ENCODE measurements at regions not wholly inside any gene's neighbourhood (a gene's known extent, or its start where the extent isn't known, plus 50 kb on each side); places are given as distances from the start of the nearest gene placed in this dataset.
"Not testable (repeated sequence)": the region's sequence is repeated elsewhere in the genome, so short reads cannot be mapped to it uniquely, and the experiment has no call there.

DNA sequence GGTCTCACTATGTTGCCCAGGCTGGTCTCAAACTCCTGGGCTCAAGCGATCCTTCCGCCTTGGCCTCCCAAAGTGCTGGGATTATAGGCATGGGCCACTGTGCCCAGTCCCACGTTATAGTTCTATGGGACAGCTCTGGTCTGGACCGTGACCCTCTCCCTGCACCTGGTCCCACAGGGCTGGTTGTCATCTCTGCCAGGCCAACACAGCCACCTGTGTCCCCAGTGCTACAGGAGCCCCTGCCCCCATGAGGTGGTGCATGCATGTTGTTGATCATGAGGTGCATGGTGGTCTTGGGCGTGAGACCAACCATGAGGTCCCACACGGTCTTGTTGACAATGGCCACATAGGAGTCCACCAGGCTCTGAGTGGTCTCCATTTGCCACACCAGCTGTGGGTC, 51.0 kb upstream of the UBE2Q2 start:
- not testable (repeated sequence) for DNase-seq

DNA sequence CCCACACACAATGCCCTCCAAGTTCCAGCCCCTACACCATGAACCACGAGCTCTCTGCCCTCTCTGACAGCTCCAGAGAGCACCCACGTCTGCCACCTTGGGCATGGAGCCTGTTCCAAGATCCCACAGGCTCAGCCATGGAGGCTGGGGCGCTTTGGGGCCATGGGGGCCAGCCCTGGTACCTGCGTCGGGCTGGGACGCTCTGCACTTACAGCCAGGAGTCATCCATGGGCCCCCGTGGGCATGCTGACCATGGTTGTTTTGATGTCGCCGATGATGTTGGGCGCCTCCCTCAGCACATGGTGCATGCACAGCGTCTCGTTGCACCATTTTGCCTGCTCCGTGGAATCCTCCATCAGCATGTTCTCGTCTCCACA, 51.9 kb upstream of the UBE2Q2 start:
- DNase-seq, result no peak

DNA sequence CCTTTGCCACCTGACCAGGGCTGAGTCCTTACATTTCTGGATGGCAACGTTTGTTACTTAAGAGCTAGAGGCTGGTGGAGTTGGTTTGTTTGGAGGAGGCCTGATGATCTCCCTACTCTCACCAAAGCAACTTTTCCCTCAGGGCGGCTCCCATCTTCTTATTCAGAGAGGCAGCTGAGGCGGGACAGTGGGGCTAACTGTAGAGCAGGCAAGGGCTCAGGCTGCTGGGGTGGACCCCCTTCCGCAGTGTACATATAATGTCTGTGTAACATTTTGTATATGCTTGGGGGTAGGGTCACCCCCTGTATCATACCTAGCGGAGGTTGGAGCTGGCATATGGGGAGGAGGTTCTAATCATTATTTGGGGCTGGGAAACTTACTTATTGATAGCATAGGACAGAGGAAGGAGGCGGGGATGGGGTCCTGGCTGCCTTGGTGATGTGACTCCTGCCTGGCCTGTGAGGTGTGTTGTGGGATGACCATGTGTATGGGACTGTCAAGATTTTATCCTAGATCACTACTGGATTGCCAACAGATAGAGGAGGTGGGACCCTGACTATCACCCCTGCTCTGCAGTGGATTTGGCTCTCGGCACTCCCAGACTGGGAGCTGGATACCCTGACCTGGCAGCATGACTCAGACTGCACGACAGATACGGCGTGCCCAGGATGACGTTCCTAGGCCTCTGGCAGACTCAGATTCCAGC, 52.5 kb upstream of the UBE2Q2 start:
- no peak for DNase-seq

DNA sequence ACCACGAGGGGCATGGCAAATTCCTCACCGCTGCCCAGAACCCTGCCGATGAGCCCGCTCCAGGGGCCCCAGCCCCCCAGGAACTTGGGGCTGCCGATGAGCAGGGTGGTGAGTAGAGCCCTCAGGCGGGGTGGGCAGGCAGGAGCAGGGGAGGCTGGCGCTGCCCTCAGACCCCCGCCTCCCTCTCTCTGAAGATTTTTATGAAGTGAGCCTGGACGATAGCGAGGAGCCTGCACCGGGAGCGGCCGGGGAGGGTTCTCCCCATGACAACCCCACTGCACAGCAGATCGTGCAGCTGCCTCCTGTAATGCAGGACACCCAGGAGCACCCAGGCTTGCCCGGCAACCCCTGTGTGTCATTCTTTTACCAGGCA, 56.7 kb upstream of the UBE2Q2 start:
- DNase-seq, result peak; percentile 10

DNA sequence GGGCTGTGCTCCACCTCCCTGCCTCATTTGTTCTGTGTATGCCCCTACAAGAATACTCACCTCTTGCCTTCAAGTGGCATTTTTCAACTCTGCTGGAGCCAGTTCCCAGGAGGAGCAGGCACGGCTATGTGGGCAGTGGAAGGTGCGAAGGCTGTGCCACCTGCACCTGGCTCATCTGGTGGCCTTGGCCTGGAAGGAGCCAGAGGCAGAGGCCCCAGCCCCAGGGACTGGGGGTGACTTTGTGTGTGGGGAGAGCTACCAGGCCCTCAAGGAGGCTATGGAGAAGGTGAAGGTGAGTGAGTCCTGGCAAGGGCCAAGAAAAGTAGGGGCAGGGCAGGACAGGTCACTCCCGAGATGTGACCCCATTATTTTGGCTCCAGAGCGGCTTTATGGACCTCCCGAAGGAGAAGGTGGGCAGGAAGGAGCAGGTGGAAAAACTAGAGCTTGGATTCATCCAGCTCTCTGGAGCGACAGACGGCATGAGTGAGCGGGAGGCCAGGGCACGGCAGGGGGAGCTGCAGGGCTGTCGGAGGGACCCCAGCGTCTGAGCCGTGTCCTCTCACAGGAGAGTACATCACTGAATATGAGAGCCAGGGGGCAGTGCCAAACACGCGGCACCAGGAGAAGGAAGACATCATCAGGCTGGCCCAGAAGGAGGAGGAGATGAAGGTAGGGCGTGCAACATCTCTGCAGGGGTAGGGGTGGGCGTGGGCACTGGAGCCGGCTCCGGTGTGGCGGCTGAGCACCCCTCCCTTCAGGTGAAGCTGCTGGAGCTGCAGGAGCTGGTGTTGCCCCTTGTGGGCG, 57.3 kb upstream of the UBE2Q2 start:
- DNase-seq, result peak; percentile 59

DNA sequence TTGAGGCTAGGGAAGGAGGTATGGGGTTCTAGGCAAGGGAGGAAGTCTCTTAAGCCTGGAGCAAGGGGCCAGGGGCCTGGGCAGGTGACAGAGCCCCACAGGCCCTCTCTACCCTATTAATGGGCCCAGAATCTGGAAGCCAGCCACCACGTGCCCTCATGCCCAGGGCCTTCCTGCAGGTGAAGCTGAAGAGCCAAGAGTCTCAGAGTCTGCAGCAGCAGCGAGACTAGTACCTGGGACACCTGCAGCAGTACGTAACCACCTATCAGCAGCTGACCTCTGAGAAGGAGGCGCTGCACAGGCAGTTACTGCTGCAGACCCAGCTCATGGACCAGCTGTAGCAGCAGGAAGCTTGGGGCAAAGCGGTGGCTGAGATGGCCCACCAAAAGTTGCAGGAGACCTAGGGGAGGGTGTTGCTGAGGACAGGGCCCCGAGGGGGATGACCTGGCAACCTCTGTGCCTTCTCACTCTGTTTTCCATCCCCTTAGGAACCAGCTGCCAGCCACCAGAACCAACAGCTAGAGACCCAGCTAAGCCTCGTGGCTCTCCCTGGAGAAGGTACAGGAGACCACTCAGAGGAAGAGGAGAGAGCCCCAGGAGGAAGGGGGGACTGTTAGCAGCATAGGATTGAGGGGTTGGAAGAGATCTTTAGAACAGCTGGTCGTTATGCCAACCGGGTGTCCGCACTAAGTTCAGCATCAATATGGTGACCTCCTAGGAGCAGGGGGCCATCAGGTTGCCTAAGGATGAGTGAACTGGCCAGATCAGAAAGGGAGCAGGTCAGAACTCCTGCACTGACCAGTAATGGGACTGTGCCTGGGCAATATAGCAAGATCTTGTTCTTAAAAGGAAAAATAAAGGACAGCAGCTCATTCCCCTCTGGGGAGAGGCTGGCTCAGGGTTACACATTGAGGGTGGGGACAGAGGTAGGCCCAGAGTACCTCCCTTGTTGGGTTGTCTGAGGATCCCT, 58.5 kb upstream of the UBE2Q2 start:
- not testable (repeated sequence) for DNase-seq

DNA sequence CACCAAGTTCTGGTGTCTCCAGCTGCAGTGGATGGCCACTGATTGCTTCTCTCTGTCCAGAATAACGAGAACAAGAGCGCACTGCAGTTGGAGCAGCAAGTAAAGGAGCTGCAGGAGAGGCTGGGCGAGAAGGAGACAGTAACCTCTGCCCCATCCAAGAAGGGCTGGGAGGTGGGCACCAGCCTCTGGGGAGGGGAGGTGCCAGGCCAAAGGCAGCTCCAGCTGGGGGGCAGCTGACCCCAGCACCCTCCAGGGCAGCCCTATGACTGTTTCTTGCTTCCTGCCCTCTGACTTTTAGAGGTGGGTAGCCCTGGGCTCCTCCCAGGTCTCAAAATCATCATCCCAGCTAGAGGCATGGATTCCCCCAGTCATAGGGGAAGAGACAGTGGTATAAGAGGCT, 59.7 kb upstream of the UBE2Q2 start:
- DNase-seq, result not testable (repeated sequence)

DNA sequence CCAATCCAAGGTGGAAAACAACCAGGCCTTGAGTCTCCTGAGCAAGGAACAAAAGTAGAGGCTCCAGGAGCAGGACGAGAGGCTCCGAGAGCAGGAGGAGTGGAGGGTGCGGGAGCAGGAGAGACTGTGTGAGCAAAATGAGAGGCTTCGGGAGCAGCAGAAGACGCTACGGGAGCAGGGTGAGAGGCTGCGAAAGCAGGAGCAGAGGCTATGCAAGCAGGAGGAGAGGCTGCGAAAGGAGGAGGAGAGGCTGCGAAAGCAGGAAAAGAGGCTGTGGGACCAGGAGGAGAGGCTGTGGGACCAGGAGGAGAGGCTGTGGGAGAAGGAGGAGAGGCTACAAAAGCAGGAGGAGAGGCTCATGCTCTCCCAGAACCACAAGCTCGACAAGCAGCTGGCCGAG, 60.3 kb upstream of the UBE2Q2 start:
- no peak for DNase-seq

DNA sequence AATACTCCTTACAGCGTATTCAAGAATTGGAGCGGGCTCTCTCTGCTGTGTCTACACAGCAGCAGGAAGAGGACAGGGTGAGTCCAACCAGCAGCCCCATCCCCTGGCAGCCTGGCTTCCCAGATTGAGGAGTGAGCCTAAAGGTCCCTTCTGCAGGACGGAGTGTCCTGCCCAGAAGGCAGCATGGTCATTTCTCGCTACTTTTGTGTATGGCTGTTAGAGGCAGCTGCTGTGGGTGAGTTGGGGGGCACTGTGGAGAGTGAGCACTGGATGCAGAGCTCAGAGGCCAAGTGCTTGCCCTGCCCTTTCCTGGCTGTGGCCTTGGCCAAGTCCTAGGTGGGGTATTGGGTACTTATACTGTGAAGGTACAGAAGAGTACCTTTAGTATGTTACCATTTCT, 62.3 kb upstream of the UBE2Q2 start:
- DNase-seq, result not testable (repeated sequence)

DNA sequence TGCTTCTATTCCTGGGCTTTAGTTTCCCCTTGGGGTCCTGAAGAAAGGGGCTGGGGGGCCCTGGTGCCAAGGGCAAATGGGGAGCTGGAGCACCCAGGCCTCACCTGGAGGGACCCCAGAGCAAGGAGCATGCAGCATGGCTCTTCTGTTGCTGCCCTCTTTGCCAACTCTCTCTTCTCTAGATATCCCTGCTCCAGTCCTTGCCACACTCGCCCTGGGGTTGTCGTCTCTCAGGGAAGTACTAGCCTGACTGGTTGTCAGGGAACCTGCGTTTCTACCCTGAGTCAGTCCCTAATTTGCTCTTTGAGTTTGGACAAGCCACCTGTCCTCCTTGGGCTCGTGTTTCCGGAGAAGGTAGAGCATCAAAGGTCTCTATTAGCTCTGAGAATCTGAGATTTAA, 63.7 kb upstream of the UBE2Q2 start:
- DNase-seq, result no peak

DNA sequence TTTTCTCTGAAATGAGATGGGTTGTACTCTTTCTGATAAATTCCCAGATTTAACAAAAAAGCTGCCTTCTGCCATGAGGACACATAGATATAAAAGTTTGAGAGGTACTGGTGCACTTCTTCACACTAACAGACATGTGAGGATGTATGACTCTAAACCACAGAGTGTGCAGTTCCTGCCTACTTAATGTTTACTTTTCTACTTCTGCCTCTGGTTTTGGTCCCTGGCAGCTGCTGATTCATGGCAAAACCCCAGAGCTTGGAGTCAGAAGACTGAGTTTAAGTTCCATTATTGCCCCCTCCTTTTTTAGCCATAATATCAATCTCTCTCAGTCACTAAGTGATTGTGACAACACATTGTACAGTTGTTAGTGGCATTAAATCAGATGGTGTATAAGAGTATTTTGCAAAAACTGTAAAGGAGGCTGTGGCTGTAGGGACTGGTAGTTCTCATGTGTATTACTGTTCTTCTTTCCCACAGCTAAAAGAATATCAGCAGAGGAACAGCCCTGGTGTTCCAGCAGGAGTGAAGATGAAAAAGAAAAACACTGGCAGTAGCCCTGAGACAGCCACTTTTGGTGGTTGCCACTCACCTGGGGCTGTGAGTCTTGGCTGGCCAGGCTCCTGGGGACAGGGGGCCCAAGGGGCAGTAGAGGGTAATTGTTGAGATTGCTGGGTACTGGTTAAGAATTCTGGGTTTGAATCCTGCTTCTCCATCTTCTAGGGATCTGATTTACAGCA, 64.4 kb upstream of the CSPG4 start:
- not testable (repeated sequence) for DNase-seq

DNA sequence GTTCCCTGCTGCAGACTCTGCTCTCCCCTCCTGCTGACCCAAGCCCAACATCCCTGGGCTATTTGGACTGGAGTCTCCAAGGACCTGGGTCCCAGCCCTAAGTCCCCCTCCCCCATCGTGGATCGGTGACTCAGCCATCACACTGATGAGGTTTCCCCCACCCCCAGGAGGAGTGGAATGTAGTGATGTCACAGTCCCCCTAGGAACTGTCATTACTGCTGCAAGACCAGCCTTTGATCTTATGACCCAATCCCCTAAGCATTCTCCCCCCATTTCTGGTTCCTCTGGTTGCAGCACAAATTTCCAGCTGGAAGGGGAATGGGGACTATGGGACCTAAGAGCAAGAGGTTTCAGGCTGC, 63.4 kb upstream of the CSPG4 start:
- DNase-seq, result no peak

DNA sequence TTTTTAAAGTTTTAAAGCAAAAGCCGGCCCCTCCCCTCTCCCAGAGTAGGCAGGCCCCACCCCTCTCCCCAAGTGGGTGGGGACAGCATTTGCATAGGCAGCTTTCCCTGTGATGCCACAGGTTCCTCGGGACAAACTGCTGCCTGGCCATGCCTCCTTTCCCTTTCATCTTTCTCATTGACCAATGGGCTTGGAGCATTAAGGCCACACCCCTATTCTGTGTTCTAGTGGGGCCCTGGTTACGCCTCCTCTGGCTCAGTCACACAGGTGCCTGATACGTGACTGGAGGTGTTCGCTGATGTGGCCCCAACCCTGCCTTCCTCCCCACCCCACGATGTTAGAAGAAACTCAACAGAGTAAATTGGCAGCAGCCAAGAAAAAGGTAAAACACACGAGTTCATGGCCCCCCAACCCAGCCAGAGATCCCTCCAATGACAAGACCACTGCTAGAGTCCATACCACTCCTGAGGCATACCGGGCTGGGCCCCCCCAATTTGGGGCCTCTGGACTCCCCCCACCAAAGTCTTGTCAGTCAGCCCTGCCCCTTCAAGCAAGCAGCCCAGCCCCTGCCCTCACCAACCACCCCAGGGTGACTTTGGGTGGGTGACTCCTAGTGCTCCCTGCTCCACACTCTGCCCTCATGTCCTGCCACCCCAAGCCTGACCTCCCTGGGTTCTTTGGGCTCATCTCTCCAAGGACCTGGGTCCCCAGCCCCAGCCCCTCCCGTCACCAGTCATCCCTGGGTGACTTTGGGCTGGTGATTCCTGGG, 62.8 kb upstream of the CSPG4 start:
- DNase-seq, result peak; percentile 15

DNA sequence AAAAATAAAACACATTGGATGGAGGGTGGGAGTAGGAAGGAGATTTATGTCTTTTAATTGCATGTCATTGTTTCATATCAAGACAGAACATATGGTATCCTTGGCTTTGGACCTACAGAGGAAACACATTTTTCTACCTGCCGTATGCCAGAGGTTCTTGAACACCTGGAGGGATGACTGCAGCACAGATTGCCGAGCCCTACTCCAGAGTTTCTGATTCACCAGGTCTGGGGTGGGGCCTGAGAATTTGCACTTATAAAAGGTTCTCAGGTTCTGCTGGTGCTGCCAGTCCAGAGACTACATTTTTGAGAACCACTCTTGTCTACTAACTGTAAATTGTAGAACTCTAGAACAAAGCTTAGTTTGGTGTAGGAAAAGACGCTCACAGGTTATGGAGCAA, 61.3 kb upstream of the CSPG4 start:
- DNase-seq, result peak; percentile 36

DNA sequence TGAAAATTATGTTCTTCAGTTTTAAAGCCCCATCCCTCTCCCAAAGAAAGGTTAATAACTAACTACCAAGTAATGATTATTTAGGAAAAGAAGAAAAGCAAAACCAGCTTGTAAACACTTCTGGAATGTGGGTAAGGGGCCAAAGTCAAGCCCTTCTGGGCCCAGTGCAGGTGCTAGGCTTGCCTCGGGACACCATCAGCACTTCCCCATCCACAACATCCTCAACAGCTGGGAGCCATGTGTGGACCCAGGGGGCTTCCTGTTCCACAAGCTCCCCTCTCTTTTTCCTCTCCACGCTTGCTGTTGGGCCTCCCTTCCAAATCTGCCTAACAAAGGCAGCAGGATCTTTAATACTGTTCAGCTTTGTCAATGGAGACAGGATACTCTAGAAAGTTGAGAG, 58.4 kb upstream of the CSPG4 start:
- DNase-seq, result not testable (repeated sequence)

DNA sequence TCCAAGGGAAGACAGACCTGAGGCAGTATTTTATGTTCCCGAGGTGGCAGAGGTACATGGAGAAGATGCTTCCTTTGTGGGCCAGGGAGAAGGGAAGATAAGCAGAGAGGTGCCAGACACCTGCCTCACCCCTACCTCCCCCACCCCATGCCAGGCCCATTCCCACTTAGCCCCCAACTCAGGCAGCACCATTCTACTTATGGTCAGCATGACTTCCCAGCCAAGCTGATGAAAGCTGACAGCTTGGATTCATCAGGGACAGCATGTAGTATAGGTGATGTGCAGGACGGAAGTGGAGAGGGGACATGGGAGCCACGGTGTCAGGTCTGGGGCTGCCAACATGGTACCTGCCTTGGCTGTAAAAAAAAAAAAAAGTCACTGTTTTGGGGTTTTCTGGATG, 57.5 kb upstream of the CSPG4 start:
- no peak for DNase-seq

DNA sequence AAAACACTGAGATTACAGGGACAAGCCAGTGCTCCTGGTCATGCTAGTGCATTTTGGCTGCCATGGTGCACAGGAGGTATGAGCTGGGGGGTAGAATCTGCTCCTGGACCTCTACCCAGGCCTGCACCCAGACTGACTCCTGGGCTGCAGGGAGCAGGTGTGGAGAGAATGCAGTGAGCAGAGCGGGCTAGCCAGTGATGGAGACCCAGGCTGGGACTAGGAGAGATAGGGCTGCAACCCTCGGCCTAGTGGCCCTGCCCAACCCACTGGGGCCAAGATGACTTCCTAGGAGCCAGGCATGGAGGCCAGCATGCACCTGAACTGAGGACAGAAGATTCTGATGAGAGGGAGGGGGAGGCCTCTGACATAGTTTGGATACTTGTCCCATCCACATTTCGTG, 55.9 kb upstream of the CSPG4 start:
- DNase-seq, result not testable (repeated sequence)

DNA sequence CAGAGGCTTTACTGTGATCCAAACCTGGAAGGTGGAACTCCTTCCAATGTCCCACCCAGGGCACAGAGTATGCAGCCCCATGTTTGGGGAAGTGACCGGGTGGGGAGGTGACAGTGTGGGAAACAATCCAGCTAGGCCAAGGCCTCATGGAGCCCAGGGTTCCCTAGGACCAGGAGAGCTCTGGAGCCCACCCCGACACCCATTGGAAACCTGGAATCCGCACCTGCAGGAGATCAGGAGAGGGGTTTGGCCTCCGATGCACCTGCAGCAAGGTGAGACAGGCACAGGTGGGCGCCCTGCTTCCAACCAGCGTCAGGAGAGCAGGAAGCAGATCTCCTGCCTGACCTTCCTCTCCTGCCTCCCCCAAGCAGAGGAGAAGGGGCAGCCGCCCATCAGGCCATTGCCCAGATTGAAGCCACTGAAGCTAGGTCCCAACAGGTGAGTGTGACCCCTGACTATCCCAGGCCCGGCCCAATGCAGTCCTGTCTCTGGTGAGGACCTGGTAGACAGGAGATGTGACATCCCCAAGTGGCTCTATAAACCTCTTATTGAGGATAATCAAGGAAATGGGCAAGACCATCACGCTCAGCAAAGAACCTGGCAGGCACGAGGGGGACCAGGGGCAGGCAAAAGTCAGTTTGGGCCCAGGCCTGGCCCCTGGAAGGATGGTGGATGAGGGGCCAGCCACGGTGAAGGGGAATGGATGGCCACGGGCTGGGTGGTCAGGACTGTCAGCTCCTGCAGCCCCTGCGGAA, 53.1 kb upstream of the CSPG4 start:
- not testable (repeated sequence) for DNase-seq

DNA sequence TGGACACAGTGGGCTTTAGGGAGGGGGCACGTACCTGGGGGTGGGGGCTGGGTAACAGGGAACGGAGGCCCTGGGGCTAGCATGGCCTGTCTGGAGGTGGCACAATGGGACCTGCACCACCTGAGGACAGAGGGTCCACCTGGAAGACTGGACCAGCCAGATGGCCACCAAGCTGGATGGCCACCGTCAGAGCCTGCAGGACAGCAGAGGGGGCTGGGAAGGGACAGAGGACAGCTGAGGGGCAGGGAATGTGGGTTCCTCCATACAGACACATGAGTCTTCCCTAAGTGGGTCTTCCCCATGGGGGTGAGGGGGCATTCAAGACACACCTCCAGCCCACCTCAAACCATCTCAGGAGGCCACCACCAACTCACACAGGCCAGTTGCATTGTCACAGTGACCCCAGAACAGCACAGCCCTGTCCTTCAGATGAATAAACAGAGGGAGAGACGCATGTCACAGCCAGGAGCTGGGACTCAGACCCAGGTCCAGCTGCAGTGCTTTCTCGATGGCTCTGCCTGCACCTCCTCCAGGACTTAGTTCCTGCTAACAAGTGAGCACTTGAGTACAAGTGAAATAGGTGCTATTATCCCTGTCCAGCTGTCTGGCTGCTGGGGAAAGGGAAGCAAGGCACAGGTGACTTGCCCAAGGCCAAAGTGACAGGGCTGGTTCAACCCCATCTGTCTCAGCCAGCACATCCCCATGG, 52.4 kb upstream of the CSPG4 start:
- DNase-seq, result not testable (repeated sequence)
